GM19324 (cell line): ENCODE measurements at regions not wholly inside any gene's neighbourhood (a gene's known extent, or its start where the extent isn't known, plus 50 kb on each side); places are given as distances from the start of the nearest gene placed in this dataset.

Experiments used
- ATAC-seq: cut with Tn5 transposase; IDR thresholded peaks from one replicate; pipeline ENCODE4 v1.9.1; 2021; ENCODE audit warnings: mild to moderate bottlenecking, moderate library complexity; ENCODE audit not compliant: unreplicated experiment, low FRiP score

DNA sequence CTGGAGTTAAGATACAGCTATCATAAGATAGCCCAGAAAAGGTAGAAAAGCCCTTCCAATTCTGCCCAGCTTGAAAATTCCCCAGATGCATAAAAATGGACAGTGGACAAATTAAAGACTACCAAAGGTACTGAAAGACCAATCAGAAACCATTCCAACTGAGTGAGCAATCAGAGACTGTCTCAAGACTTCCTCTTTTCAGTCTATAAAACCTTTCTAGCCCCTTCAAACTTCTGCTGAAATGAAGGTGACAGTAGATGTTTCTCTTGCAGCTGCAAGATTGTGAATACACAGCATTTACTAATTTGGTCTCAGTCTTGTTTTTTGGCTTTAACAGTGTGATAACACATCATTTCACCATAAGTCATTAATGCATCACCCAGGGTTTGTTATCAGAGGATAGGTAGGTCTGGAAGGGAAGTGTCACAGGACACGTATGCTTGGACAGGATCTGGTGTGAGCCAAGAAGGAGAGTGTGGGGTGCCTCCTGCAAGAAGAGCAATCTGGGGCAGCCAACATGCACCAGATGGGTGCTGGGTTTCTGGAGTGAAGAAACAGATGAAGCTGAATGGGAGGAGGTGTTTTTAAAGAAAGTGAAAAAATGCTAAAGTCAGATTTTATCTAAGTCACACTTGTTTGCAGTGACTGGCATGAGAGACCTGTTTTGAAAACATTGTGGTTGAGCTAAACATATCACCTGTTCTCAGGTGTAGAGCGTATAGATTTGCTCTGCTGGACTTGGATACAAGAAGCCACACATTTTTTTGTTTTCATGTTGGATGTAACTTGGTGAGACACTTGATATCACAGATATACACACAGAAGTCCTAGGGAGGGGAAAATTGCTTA, 75.3 kb upstream of the DDX18 start:
- no peak for ATAC-seq

DNA sequence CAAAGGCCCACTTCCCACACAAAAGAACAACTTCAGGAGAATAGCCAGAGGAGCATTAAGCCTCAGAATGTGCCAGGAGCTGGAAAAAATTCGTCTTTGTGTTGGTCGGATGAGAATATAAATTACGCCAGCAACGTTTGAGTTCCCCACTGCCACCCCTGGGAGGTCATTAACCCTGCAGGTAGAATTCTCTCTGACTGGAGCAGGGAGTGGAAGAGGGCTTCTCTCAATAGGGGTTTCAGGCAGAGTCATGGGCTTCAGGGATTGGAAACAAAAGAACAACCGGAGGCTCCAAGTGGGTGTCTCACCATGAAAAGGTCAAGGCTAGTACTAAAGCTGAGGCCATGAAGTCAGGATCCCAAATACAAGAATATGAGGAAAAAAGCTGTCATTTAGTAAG, 69.0 kb upstream of the DDX18 start:
- no peak for ATAC-seq

DNA sequence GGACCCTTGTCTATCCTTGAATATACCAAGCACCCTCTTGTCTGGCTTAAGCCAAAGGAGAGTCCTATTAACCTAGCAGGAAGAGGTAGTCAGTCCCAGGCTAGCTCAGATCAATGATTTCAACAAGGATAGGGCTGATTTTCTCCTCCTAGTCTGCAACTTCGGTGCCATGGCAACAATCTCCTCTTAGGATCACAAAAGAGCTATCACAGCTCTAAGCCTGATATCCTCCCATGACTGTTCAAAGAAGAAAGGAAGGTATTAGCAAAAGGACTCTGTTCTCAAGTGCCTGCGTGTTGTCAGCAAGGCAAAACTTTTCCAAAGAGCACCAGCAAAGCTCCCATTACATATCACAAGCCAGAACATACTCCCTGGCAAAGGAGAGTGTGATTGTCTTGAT, 58.7 kb upstream of the DDX18 start:
- no peak for ATAC-seq

DNA sequence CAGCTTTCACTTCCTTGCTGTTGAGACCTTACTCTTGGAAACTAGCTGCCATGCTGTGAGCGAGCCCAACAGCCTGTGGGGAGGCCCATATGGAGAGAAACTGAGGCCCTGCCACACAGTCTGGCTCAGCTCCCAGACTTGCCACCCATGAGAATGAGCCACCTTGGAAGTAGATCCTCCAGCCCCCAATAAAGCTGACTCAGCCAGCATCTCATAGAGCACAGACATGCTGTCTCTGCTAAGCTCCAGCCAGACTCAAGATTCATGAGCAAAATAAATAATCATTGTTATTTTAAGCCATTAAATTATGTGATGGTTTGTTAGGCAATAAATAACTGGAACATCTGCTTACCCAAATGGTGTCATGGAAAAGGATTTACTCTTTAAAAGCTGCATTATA, 53.6 kb upstream of the DDX18 start:
- ATAC-seq = no peak

DNA sequence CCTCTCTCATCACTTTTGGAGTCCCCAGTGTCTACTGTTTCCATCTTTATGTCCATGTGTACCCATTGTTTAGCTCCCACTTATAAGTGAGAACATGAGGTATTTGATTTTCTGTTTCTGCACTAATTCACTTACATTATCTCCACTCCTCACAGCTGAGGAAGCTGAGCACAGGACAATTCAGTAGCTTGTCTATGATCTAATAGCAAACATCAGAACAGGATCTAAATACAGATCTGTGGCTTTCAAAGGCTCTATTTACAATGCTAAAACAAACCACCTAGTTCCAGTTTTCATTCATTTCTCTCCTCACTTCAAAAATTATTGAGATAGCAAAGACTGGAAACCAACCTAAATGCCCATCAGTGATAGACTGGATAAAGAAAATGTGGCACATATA, 52.0 kb upstream of the DDX18 start:
- no peak for ATAC-seq

DNA sequence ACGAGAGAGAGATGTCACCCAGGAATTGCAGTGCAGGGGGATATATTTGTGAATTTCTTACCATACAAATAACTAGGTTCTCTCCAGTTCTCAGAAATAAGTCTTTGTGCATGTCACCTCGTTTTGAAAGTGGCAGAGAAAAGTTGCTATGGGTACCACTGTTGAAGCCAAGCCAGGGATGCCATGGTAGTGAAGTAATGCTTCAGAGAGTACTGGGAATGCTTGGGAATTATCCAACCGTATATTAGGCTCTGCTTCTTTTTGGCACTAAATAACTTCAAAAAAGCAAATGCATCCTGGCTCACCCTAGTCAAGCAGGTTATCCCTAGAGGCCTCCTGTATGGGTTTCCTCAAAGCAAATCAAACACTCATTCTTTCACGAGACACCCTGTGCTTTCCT, 50.7 kb upstream of the DDX18 start:
- no peak for ATAC-seq
